ENCODE measurements at regions not wholly inside any gene's neighbourhood (a gene's known extent, or its start where the extent isn't known, plus 50 kb on each side); places are given as distances from the start of the nearest gene placed in this dataset.

DNA sequence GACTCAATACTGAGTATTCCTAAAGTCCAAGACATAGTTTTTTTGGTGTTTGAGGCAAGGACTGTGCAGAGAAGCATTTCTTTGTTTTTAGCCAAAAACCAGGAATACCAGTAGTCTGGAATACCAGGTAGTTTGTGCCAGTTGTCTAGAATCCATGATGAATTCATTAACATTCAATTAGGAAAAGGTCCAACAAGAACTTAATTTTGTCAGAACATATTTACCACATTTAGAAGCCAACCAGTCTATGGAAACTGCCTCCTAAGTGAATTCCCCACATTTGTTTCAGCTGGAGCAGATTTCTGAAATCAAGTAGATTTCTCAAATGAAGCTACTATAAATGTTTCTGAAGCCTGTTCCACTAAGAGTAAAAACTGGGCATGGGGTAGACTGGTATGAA is 1584.8 kb upstream of the ADGRL3 start:
- no peak overlapping the region for H3K4me2 ChIP-seq (ENCODE audit: low read depth, low read length, poor library complexity, severe bottlenecking)
- no peak overlapping the region for H3K9ac ChIP-seq (ENCODE audit: low read length)
- DNase-seq: no peak
- H3K9me3 ChIP-seq (ENCODE audit: low read length): peaks cover 24% of the 10 kb centered on the region
- H3K36me3 ChIP-seq (ENCODE audit: insufficient read depth, low read length): no peaks in the 10 kb centered on the region
- no peak overlapping the region for H2AFZ ChIP-seq (ENCODE audit: low read length)
- H3K4me3 ChIP-seq (ENCODE audit: low read length): no peak overlapping the region
- H3K27ac ChIP-seq (ENCODE audit: low read length): no peak overlapping the region
- H4K20me1 ChIP-seq (ENCODE audit: insufficient read depth, low read depth, low read length): no peaks in the 10 kb centered on the region
- H3K4me1 ChIP-seq (ENCODE audit: low read length): no peaks in the 10 kb centered on the region
- H3K79me2 ChIP-seq (ENCODE audit: low read length): no peaks in the 10 kb centered on the region
- no peaks in the 10 kb centered on the region for H3K9me2 ChIP-seq (replicated peaks; ENCODE audit: insufficient read depth, low read length)
- H3K27me3 ChIP-seq (ENCODE audit: low read length): no peaks in the 10 kb centered on the region

DNA sequence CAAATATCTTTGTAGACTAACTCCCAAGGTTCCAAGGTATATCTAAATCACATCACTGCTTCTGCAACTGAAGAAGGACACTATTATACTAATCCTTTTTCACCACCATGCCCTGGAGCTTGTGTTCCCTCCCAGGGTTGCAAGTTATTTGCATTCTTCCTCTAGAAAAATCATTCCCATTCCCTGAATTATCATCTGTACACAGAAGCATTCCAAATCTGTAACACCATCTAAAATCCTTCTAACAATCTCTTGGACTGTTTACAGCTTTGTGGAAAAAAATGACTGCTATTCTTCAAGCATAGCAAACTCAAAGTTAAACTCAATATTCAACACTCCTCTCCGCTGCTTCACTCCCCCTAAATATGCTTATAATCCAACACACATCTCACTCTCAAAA is 1570.8 kb upstream of the ADGRL3 start:
- DNase-seq: no peak

GRCh38 chr4:59630235-59630634 is 1569.9 kb upstream of the ADGRL3 start:
- Histone ChIP-seq H3K27me3 (ENCODE audit: low read length) (no peaks in the 10 kb centered on the region), H3K4me1 (ENCODE audit: low read length) (no peaks in the 10 kb centered on the region), H2AFZ (ENCODE audit: low read length) (no peak overlapping the region), H3K9ac (ENCODE audit: low read length) (no peak overlapping the region), H3K36me3 (ENCODE audit: insufficient read depth, low read length) (no peaks in the 10 kb centered on the region), H3K4me2 (ENCODE audit: low read depth, low read length, poor library complexity, severe bottlenecking) (no peak overlapping the region), H3K27ac (ENCODE audit: low read length) (no peak overlapping the region), H4K20me1 (ENCODE audit: insufficient read depth, low read depth, low read length) (no peaks in the 10 kb centered on the region), H3K4me3 (ENCODE audit: low read length) (no peak overlapping the region), H3K79me2 (ENCODE audit: low read length) (no peaks in the 10 kb centered on the region), H3K9me3 (ENCODE audit: low read length) (peaks cover 16% of the 10 kb centered on the region), H3K9me2 (replicated peaks; ENCODE audit: insufficient read depth, low read length) (no peaks in the 10 kb centered on the region)
- DNase-seq: no peak

More for the DNA sequence above, 1570.8 kb upstream of the ADGRL3 start:
- H3K9me2 ChIP-seq (replicated peaks; ENCODE audit: insufficient read depth, low read length): no peaks in the 10 kb centered on the region
- no peaks in the 10 kb centered on the region for H3K36me3 ChIP-seq (ENCODE audit: insufficient read depth, low read length)
- H3K4me3 ChIP-seq (ENCODE audit: low read length): no peak overlapping the region
- H2AFZ ChIP-seq (ENCODE audit: low read length): no peak overlapping the region
- peaks cover 10% of the 10 kb centered on the region for H3K9me3 ChIP-seq (ENCODE audit: low read length)
- no peak overlapping the region for H3K9ac ChIP-seq (ENCODE audit: low read length)
- H4K20me1 ChIP-seq (ENCODE audit: insufficient read depth, low read depth, low read length): no peaks in the 10 kb centered on the region
- H3K79me2 ChIP-seq (ENCODE audit: low read length): no peaks in the 10 kb centered on the region
- no peak overlapping the region for H3K4me2 ChIP-seq (ENCODE audit: low read depth, low read length, poor library complexity, severe bottlenecking)
- H3K4me1 ChIP-seq (ENCODE audit: low read length): no peaks in the 10 kb centered on the region
- H3K27me3 ChIP-seq (ENCODE audit: low read length): no peaks in the 10 kb centered on the region
- H3K27ac ChIP-seq (ENCODE audit: low read length): no peak overlapping the region

- Histone ChIP-seq H3K27ac (ENCODE audit: low read length) (no peak overlapping the region), H3K36me3 (ENCODE audit: insufficient read depth, low read length) (no peaks in the 10 kb centered on the region), H3K4me3 (ENCODE audit: low read length) (no peak overlapping the region), H3K79me2 (ENCODE audit: low read length) (no peaks in the 10 kb centered on the region), H3K4me1 (ENCODE audit: low read length) (no peaks in the 10 kb centered on the region), H2AFZ (ENCODE audit: low read length) (no peak overlapping the region), H3K9me2 (replicated peaks; ENCODE audit: insufficient read depth, low read length) (no peaks in the 10 kb centered on the region), H3K9me3 (ENCODE audit: low read length) (peaks cover 19% of the 10 kb centered on the region), H3K9ac (ENCODE audit: low read length) (no peak overlapping the region), H3K27me3 (ENCODE audit: low read length) (no peaks in the 10 kb centered on the region), H3K4me2 (ENCODE audit: low read depth, low read length, poor library complexity, severe bottlenecking) (no peak overlapping the region), H4K20me1 (ENCODE audit: insufficient read depth, low read depth, low read length) (no peaks in the 10 kb centered on the region)
- DNase-seq: no peak
Measured at GRCh38 chr4:59630922-59631321, 1569.2 kb upstream of the ADGRL3 start.

- H3K9ac ChIP-seq (ENCODE audit: low read length): no peak overlapping the region
- peaks cover 36% of the 10 kb centered on the region for H3K9me3 ChIP-seq (ENCODE audit: low read length)
- DNase-seq: no peak
- no peak overlapping the region for H2AFZ ChIP-seq (ENCODE audit: low read length)
- H3K4me2 ChIP-seq (ENCODE audit: low read depth, low read length, poor library complexity, severe bottlenecking): no peak overlapping the region
- no peak overlapping the region for H3K27ac ChIP-seq (ENCODE audit: low read length)
- H4K20me1 ChIP-seq (ENCODE audit: insufficient read depth, low read depth, low read length): no peaks in the 10 kb centered on the region
- no peaks in the 10 kb centered on the region for H3K79me2 ChIP-seq (ENCODE audit: low read length)
- H3K4me1 ChIP-seq (ENCODE audit: low read length): no peaks in the 10 kb centered on the region
- no peaks in the 10 kb centered on the region for H3K36me3 ChIP-seq (ENCODE audit: insufficient read depth, low read length)
- no peaks in the 10 kb centered on the region for H3K27me3 ChIP-seq (ENCODE audit: low read length)
- H3K4me3 ChIP-seq (ENCODE audit: low read length): no peak overlapping the region
- H3K9me2 ChIP-seq (replicated peaks; ENCODE audit: insufficient read depth, low read length): 0 out of 2 replicates have a peak, but pooled peaks cover 4% of the 10 kb centered on the region
Measured at GRCh38 chr4:59637596-59637995, 1562.5 kb upstream of the ADGRL3 start.

DNA sequence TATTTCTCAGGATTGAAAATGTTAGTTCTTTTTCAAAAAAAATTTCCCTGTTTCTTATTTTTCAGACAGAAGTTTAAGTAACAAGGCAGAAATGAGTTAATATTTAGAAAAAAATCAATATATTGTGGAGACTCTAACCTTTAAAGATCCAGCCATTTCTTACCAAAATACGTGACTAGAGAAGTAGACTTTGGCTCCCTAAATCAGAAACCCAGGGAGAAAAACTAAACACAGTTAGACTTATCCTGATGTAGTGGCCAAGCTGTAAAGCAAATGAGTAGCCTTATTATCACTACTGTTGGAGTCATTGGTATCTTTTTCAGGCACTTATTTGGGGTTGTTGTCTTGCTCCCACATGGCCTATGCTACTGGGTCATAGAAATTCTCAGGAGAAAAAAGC is 1556.4 kb upstream of the ADGRL3 start:
- no peaks in the 10 kb centered on the region for H3K79me2 ChIP-seq (ENCODE audit: low read length)
- no peaks in the 10 kb centered on the region for H3K36me3 ChIP-seq (ENCODE audit: insufficient read depth, low read length)
- H3K4me2 ChIP-seq (ENCODE audit: low read depth, low read length, poor library complexity, severe bottlenecking): no peak overlapping the region
- H3K9me2 ChIP-seq (replicated peaks; ENCODE audit: insufficient read depth, low read length): no peaks in the 10 kb centered on the region
- no peak overlapping the region for H3K27ac ChIP-seq (ENCODE audit: low read length)
- no peaks in the 10 kb centered on the region for H4K20me1 ChIP-seq (ENCODE audit: insufficient read depth, low read depth, low read length)
- H3K9me3 ChIP-seq (ENCODE audit: low read length): peaks cover 43% of the 10 kb centered on the region
- H3K9ac ChIP-seq (ENCODE audit: low read length): no peak overlapping the region
- no peaks in the 10 kb centered on the region for H3K27me3 ChIP-seq (ENCODE audit: low read length)
- no peak overlapping the region for H3K4me3 ChIP-seq (ENCODE audit: low read length)
- no peak overlapping the region for H2AFZ ChIP-seq (ENCODE audit: low read length)
- no peak for DNase-seq
- H3K4me1 ChIP-seq (ENCODE audit: low read length): no peaks in the 10 kb centered on the region

GRCh38 chr4:59644765-59645164 is 1555.4 kb upstream of the ADGRL3 start:
- H3K4me3 ChIP-seq (ENCODE audit: low read length): no peak overlapping the region
- no peaks in the 10 kb centered on the region for H3K9me2 ChIP-seq (replicated peaks; ENCODE audit: insufficient read depth, low read length)
- H3K4me2 ChIP-seq (ENCODE audit: low read depth, low read length, poor library complexity, severe bottlenecking): no peak overlapping the region
- no peaks in the 10 kb centered on the region for H4K20me1 ChIP-seq (ENCODE audit: insufficient read depth, low read depth, low read length)
- peaks cover 34% of the 10 kb centered on the region for H3K9me3 ChIP-seq (ENCODE audit: low read length)
- no peak overlapping the region for H3K27ac ChIP-seq (ENCODE audit: low read length)
- H3K4me1 ChIP-seq (ENCODE audit: low read length): no peaks in the 10 kb centered on the region
- no peaks in the 10 kb centered on the region for H3K79me2 ChIP-seq (ENCODE audit: low read length)
- no peaks in the 10 kb centered on the region for H3K36me3 ChIP-seq (ENCODE audit: insufficient read depth, low read length)
- H3K27me3 ChIP-seq (ENCODE audit: low read length): no peaks in the 10 kb centered on the region
- no peak overlapping the region for H3K9ac ChIP-seq (ENCODE audit: low read length)
- DNase-seq: no peak
- no peak overlapping the region for H2AFZ ChIP-seq (ENCODE audit: low read length)

DNA sequence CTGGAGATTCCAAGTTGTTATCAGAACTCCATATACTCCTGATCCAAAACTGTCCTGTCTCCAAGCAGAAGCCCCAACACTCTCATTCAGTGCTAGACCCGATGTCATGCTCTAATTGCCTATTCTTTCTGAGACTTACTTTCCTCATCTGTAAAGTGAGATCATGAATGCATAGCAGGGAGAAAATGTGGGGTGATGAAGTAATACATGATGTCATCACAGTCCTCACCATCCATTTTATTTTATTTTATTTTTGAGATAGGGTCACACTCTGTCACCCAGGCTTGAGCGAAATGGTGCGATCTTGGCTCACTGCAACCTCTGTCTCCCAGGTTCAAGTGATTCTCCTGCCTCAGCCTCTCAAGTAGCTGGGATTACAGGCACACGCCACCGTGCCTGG is 1554.0 kb upstream of the ADGRL3 start:
- DNase-seq: no peak
- Histone ChIP-seq H3K27ac (ENCODE audit: low read length) (no peak overlapping the region), H3K79me2 (ENCODE audit: low read length) (no peaks in the 10 kb centered on the region), H3K36me3 (ENCODE audit: insufficient read depth, low read length) (no peaks in the 10 kb centered on the region), H4K20me1 (ENCODE audit: insufficient read depth, low read depth, low read length) (no peaks in the 10 kb centered on the region), H3K27me3 (ENCODE audit: low read length) (no peaks in the 10 kb centered on the region), H3K4me2 (ENCODE audit: low read depth, low read length, poor library complexity, severe bottlenecking) (no peak overlapping the region), H2AFZ (ENCODE audit: low read length) (no peak overlapping the region), H3K9me3 (ENCODE audit: low read length) (peaks cover 39% of the 10 kb centered on the region), H3K9ac (ENCODE audit: low read length) (no peak overlapping the region), H3K9me2 (replicated peaks; ENCODE audit: insufficient read depth, low read length) (no peaks in the 10 kb centered on the region), H3K4me3 (ENCODE audit: low read length) (no peak overlapping the region), H3K4me1 (ENCODE audit: low read length) (no peaks in the 10 kb centered on the region)

- Histone ChIP-seq H3K9ac (ENCODE audit: low read length) (no peak overlapping the region), H2AFZ (ENCODE audit: low read length) (no peak overlapping the region), H3K27ac (ENCODE audit: low read length) (no peak overlapping the region), H3K79me2 (ENCODE audit: low read length) (no peaks in the 10 kb centered on the region), H3K27me3 (ENCODE audit: low read length) (no peaks in the 10 kb centered on the region), H3K4me1 (ENCODE audit: low read length) (no peaks in the 10 kb centered on the region), H3K4me3 (ENCODE audit: low read length) (no peak overlapping the region), H3K4me2 (ENCODE audit: low read depth, low read length, poor library complexity, severe bottlenecking) (no peak overlapping the region), H4K20me1 (ENCODE audit: insufficient read depth, low read depth, low read length) (no peaks in the 10 kb centered on the region), H3K36me3 (ENCODE audit: insufficient read depth, low read length) (no peaks in the 10 kb centered on the region), H3K9me3 (ENCODE audit: low read length) (peaks cover 34% of the 10 kb centered on the region), H3K9me2 (replicated peaks; ENCODE audit: insufficient read depth, low read length) (no peaks in the 10 kb centered on the region)
- DNase-seq: no peak
Measured at GRCh38 chr4:59647011-59647410, 1553.1 kb upstream of the ADGRL3 start.

Measured in Karpas-422 (cell line).